ENCODE measurements at regions not wholly inside any gene's neighbourhood (a gene's known extent, or its start where the extent isn't known, plus 50 kb on each side); places are given as distances from the start of the nearest gene placed in this dataset.

GRCh38 chr3:68441054-68441453 lies 491.3 kb downstream of the TAFA4 start:
- TF ChIP-seq CTCF (IDR thresholded peaks at IDR 0.05 in 8 of 11, conservative IDR thresholded peaks at IDR 0.05 in 3 of 11) (no peak), POLR2A (IDR thresholded peaks at IDR 0.05) (no peak), POLR2AphosphoS5 (IDR thresholded peaks at IDR 0.05) (no peak)
